ENCODE measurements at regions not wholly inside any gene's neighbourhood (a gene's known extent, or its start where the extent isn't known, plus 50 kb on each side); places are given as distances from the start of the nearest gene placed in this dataset.

- H3K79me1 ChIP-seq (replicated peaks; ENCODE audit: low read length, poor library complexity, severe bottlenecking) = no peaks in the 10 kb centered on the region
- no peak for DNase-seq
Observed at GRCh38 chr16:87043231-87044031, 273.8 kb downstream of the C16orf95 start.

GRCh38 chr16:87044032-87044382 lies 273.2 kb downstream of the C16orf95 start:
- H3K4me2 ChIP-seq (ENCODE audit: low read length, poor library complexity, severe bottlenecking) = no peak overlapping the region
- peaks cover 14% of the 10 kb centered on the region for H3K4me1 ChIP-seq (ENCODE audit: control insufficient read depth, insufficient read depth, low read depth, low read length)
- no peak overlapping the region for H2BK5ac ChIP-seq (ENCODE audit: low read depth, low read length, poor library complexity, severe bottlenecking)
- no peaks in the 10 kb centered on the region for H3K36me3 ChIP-seq (ENCODE audit: control insufficient read depth in 1 of 2, insufficient read depth in 2 of 2, low read depth in 1 of 2, low read length in 2 of 2)
- H3K27me3 ChIP-seq (ENCODE audit: control insufficient read depth in 1 of 2, insufficient read depth in 1 of 2, low read length in 2 of 2) = peaks cover 0 to 95% of the 10 kb centered on the region in 2 experiments
- H3K79me1 ChIP-seq (replicated peaks; ENCODE audit: low read length, poor library complexity, severe bottlenecking) = no peaks in the 10 kb centered on the region
- H3K4ac ChIP-seq (ENCODE audit: low read depth in 1 of 2, low read length in 2 of 2) = no peak overlapping the region
- H4K8ac ChIP-seq (ENCODE audit: low read length) = no peak overlapping the region
- H2AFZ ChIP-seq (ENCODE audit: low read depth, low read length) = no peak overlapping the region
- no peak overlapping the region for H3K27ac ChIP-seq (ENCODE audit: low read length, poor library complexity, severe bottlenecking)
- no peak overlapping the region for H2BK120ac ChIP-seq (ENCODE audit: low read depth, low read length)
- no peak overlapping the region for H3K18ac ChIP-seq (ENCODE audit: low read depth in 1 of 2, low read length in 2 of 2)
- H2BK12ac ChIP-seq (ENCODE audit: low read length in 2 of 2) = no peak overlapping the region
- no peak overlapping the region for H3K23ac ChIP-seq (ENCODE audit: low read length in 2 of 2)
- DNase-seq = no peak
- no peak overlapping the region for H4K91ac ChIP-seq (ENCODE audit: low read length)
- no peak overlapping the region for H3K14ac ChIP-seq (ENCODE audit: low read length in 2 of 2)
- H2BK15ac ChIP-seq (ENCODE audit: low read depth, poor library complexity, severe bottlenecking) = no peak overlapping the region
- no peak overlapping the region for H2AK5ac ChIP-seq (ENCODE audit: low read length, severe bottlenecking)
- no peak overlapping the region for H3K9ac ChIP-seq (ENCODE audit: low read length)
- 66% methylated on average over 8 of the region's 8 CpGs for WGBS
- no peaks in the 10 kb centered on the region for H3K9me3 ChIP-seq (ENCODE audit: control insufficient read depth, low read length)
- H3K4me3 ChIP-seq (ENCODE audit: insufficient read depth in 1 of 2, low read depth in 1 of 2, low read length in 2 of 2) = no peak overlapping the region

More at GRCh38 chr16:87043231-87044031, 273.8 kb downstream of the C16orf95 start:
- peaks cover 14% of the 10 kb centered on the region for H3K4me1 ChIP-seq (ENCODE audit: control insufficient read depth, insufficient read depth, low read depth, low read length)
- H3K27me3 ChIP-seq (ENCODE audit: control insufficient read depth in 1 of 2, insufficient read depth in 1 of 2, low read length in 2 of 2) = peaks cover 0 to 94% of the 10 kb centered on the region in 2 experiments
- no peak overlapping the region for H4K91ac ChIP-seq (ENCODE audit: low read length)
- H2AFZ ChIP-seq (ENCODE audit: low read depth, low read length) = no peak overlapping the region
- no peak overlapping the region for H3K9ac ChIP-seq (ENCODE audit: low read length)
- H2BK12ac ChIP-seq (ENCODE audit: low read length in 2 of 2) = no peak overlapping the region
- no peaks in the 10 kb centered on the region for H3K9me3 ChIP-seq (ENCODE audit: control insufficient read depth, low read length)
- no peak overlapping the region for H4K8ac ChIP-seq (ENCODE audit: low read length)
- no peak overlapping the region for H3K18ac ChIP-seq (ENCODE audit: low read depth in 1 of 2, low read length in 2 of 2)
- no peak overlapping the region for H2AK5ac ChIP-seq (ENCODE audit: low read length, severe bottlenecking)
- H3K4me2 ChIP-seq (ENCODE audit: low read length, poor library complexity, severe bottlenecking) = no peak overlapping the region
- no peak overlapping the region for H2BK5ac ChIP-seq (ENCODE audit: low read depth, low read length, poor library complexity, severe bottlenecking)
- no peak overlapping the region for H3K27ac ChIP-seq (ENCODE audit: low read length, poor library complexity, severe bottlenecking)
- H3K4me3 ChIP-seq (ENCODE audit: insufficient read depth in 1 of 2, low read depth in 1 of 2, low read length in 2 of 2) = no peak overlapping the region
- WGBS = 59% methylated on average over 20 of the region's 20 CpGs
- no peak overlapping the region for H2BK120ac ChIP-seq (ENCODE audit: low read depth, low read length)
- H2BK15ac ChIP-seq (ENCODE audit: low read depth, poor library complexity, severe bottlenecking) = no peak overlapping the region
- no peaks in the 10 kb centered on the region for H3K36me3 ChIP-seq (ENCODE audit: control insufficient read depth in 1 of 2, insufficient read depth in 2 of 2, low read depth in 1 of 2, low read length in 2 of 2)
- H3K14ac ChIP-seq (ENCODE audit: low read length in 2 of 2) = no peak overlapping the region
- H3K4ac ChIP-seq (ENCODE audit: low read depth in 1 of 2, low read length in 2 of 2) = no peak overlapping the region
- no peak overlapping the region for H3K23ac ChIP-seq (ENCODE audit: low read length in 2 of 2)

GRCh38 chr16:87044829-87045228 lies 272.4 kb downstream of the C16orf95 start:
- H2AFZ ChIP-seq (ENCODE audit: low read depth, low read length) = no peak overlapping the region

GRCh38 chr16:87045466-87046216 lies 271.6 kb downstream of the C16orf95 start:
- no peak overlapping the region for H4K91ac ChIP-seq (ENCODE audit: low read length)
- H3K4me1 ChIP-seq (ENCODE audit: control insufficient read depth, insufficient read depth, low read depth, low read length) = peaks cover 15% of the 10 kb centered on the region
- no peak overlapping the region for H2BK120ac ChIP-seq (ENCODE audit: low read depth, low read length)
- no peak overlapping the region for H3K9ac ChIP-seq (ENCODE audit: low read length)
- H2BK12ac ChIP-seq (ENCODE audit: low read length in 2 of 2) = no peak overlapping the region
- H3K4me2 ChIP-seq (ENCODE audit: low read length, poor library complexity, severe bottlenecking) = no peak overlapping the region
- no peak overlapping the region for H2BK5ac ChIP-seq (ENCODE audit: low read depth, low read length, poor library complexity, severe bottlenecking)
- no peak overlapping the region for H3K27ac ChIP-seq (ENCODE audit: low read length, poor library complexity, severe bottlenecking)
- no peak overlapping the region for H3K23ac ChIP-seq (ENCODE audit: low read length in 2 of 2)
- H3K9me3 ChIP-seq (ENCODE audit: control insufficient read depth, low read length) = no peaks in the 10 kb centered on the region
- no peak overlapping the region for H4K8ac ChIP-seq (ENCODE audit: low read length)
- H3K14ac ChIP-seq (ENCODE audit: low read length in 2 of 2) = no peak overlapping the region
- no peaks in the 10 kb centered on the region for H3K36me3 ChIP-seq (ENCODE audit: control insufficient read depth in 1 of 2, insufficient read depth in 2 of 2, low read depth in 1 of 2, low read length in 2 of 2)
- H2AK5ac ChIP-seq (ENCODE audit: low read length, severe bottlenecking) = no peak overlapping the region
- no peak overlapping the region for H3K4me3 ChIP-seq (ENCODE audit: insufficient read depth in 1 of 2, low read depth in 1 of 2, low read length in 2 of 2)
- no peak overlapping the region for H3K18ac ChIP-seq (ENCODE audit: low read depth in 1 of 2, low read length in 2 of 2)
- H3K27me3 ChIP-seq (ENCODE audit: control insufficient read depth in 1 of 2, insufficient read depth in 1 of 2, low read length in 2 of 2) = peaks cover 0 to 91% of the 10 kb centered on the region in 2 experiments
- WGBS = 86% methylated on average over 25 of the region's 25 CpGs
- no peak overlapping the region for H2BK15ac ChIP-seq (ENCODE audit: low read depth, poor library complexity, severe bottlenecking)
- no peak for DNase-seq
- no peak overlapping the region for H3K4ac ChIP-seq (ENCODE audit: low read depth in 1 of 2, low read length in 2 of 2)
- no peaks in the 10 kb centered on the region for H3K79me1 ChIP-seq (replicated peaks; ENCODE audit: low read length, poor library complexity, severe bottlenecking)
- H2AFZ ChIP-seq (ENCODE audit: low read depth, low read length) = no peak overlapping the region

More at GRCh38 chr16:87044829-87045228, 272.4 kb downstream of the C16orf95 start:
- H3K36me3 ChIP-seq (ENCODE audit: control insufficient read depth in 1 of 2, insufficient read depth in 2 of 2, low read depth in 1 of 2, low read length in 2 of 2) = no peaks in the 10 kb centered on the region
- H3K9ac ChIP-seq (ENCODE audit: low read length) = no peak overlapping the region
- no peak overlapping the region for H2AK5ac ChIP-seq (ENCODE audit: low read length, severe bottlenecking)
- no peak overlapping the region for H4K8ac ChIP-seq (ENCODE audit: low read length)
- H3K4me3 ChIP-seq (ENCODE audit: insufficient read depth in 1 of 2, low read depth in 1 of 2, low read length in 2 of 2) = no peak overlapping the region
- DNase-seq = no peak
- no peak overlapping the region for H2BK15ac ChIP-seq (ENCODE audit: low read depth, poor library complexity, severe bottlenecking)
- no peak overlapping the region for H3K4me2 ChIP-seq (ENCODE audit: low read length, poor library complexity, severe bottlenecking)
- no peak overlapping the region for H3K14ac ChIP-seq (ENCODE audit: low read length in 2 of 2)
- H3K4ac ChIP-seq (ENCODE audit: low read depth in 1 of 2, low read length in 2 of 2) = no peak overlapping the region
- H2BK120ac ChIP-seq (ENCODE audit: low read depth, low read length) = no peak overlapping the region
- H4K91ac ChIP-seq (ENCODE audit: low read length) = no peak overlapping the region
- H3K23ac ChIP-seq (ENCODE audit: low read length in 2 of 2) = no peak overlapping the region
- H2BK5ac ChIP-seq (ENCODE audit: low read depth, low read length, poor library complexity, severe bottlenecking) = no peak overlapping the region
- H3K9me3 ChIP-seq (ENCODE audit: control insufficient read depth, low read length) = no peaks in the 10 kb centered on the region
- peaks cover 0 to 94% of the 10 kb centered on the region in 2 experiments for H3K27me3 ChIP-seq (ENCODE audit: control insufficient read depth in 1 of 2, insufficient read depth in 1 of 2, low read length in 2 of 2)
- no peak overlapping the region for H3K27ac ChIP-seq (ENCODE audit: low read length, poor library complexity, severe bottlenecking)
- no peaks in the 10 kb centered on the region for H3K79me1 ChIP-seq (replicated peaks; ENCODE audit: low read length, poor library complexity, severe bottlenecking)
- WGBS = 91% methylated on average over 11 of the region's 11 CpGs
- no peak overlapping the region for H2BK12ac ChIP-seq (ENCODE audit: low read length in 2 of 2)
- H3K18ac ChIP-seq (ENCODE audit: low read depth in 1 of 2, low read length in 2 of 2) = no peak overlapping the region
- peaks cover 14% of the 10 kb centered on the region for H3K4me1 ChIP-seq (ENCODE audit: control insufficient read depth, insufficient read depth, low read depth, low read length)

Data from mesenchymal stem cell (in vitro differentiated cells and primary cell).